Activated naive CD8-positive, alpha-beta T cell treated with anti-CD3 and anti-CD28 coated beads, Interleukin-2, amount 10 ng/mL, durations not matched to agents 7 days and 5 days (primary cell): ENCODE measurements at regions not wholly inside any gene's neighbourhood (a gene's known extent, or its start where the extent isn't known, plus 50 kb on each side); places are given as distances from the start of the nearest gene placed in this dataset.
"Not testable (repeated sequence)": the region's sequence is repeated elsewhere in the genome, so short reads cannot be mapped to it uniquely, and the experiment has no call there.

Experiments used
- ATAC-seq: fragments of 150-1000 bp; cut with Tn5 transposase; one replicate; pipeline ENCODE4 v1.10.0; 2021; ENCODE audit warnings: low read depth, moderate library complexity
- POLR2A ChIA-PET: fragments of 350-600 bp; sonication (Branson Sonifier 250); formaldehyde crosslinking; loops from one replicate; lab custom pipeline; 2021; ENCODE audit warnings: antibody characterized with exemption; lab: Charles Lee
- DNase-seq: peaks from one replicate; pipeline ENCODE4 v3.0.0; 2021
- H3K27ac Mint-ChIP-seq: one replicate; pipeline ENCODE4 v1.8.0; 2022; ENCODE audit warnings: mild to moderate bottlenecking, mixed read lengths
- H3K27me3 Mint-ChIP-seq: one replicate; pipeline ENCODE4 v1.8.0; 2022; ENCODE audit warnings: mild to moderate bottlenecking, moderate library complexity, mixed read lengths
- H3K36me3 Mint-ChIP-seq: one replicate; pipeline ENCODE4 v1.8.0; 2021; ENCODE audit warnings: mild to moderate bottlenecking, mixed read lengths
- H3K4me1 Mint-ChIP-seq: one replicate; pipeline ENCODE4 v1.8.0; 2021; ENCODE audit warnings: mixed read lengths
- H3K4me3 Mint-ChIP-seq: one replicate; pipeline ENCODE4 v1.8.0; 2022; ENCODE audit warnings: mild to moderate bottlenecking, moderate library complexity, mixed read lengths
- H3K9me3 Mint-ChIP-seq: one replicate; pipeline ENCODE4 v1.8.0; 2021; ENCODE audit warnings: mixed read lengths

GRCh38 chr13:30520571-30520970 lies 54.8 kb upstream of the HMGB1 start:
- DNase-seq: no peak
- Mint-ChIP-seq H3K4me1 (peaks cover 6% of the 10 kb centered on the region), H3K27me3 (no peaks in the 10 kb centered on the region), H3K4me3 (no peak overlapping the region), H3K27ac (no peak overlapping the region), H3K36me3 (no peaks in the 10 kb centered on the region), H3K9me3 (peaks cover 2% of the 10 kb centered on the region)
- POLR2A ChIA-PET: no interaction called here
- ATAC-seq: no peak

GRCh38 chr13:30523211-30523610 lies 57.5 kb upstream of the HMGB1 start:
- POLR2A ChIA-PET: no interaction called here

GRCh38 chr13:30523817-30524216 lies 58.1 kb upstream of the HMGB1 start:
- not testable (repeated sequence) for H3K27ac Mint-ChIP-seq

More at GRCh38 chr13:30523211-30523610, 57.5 kb upstream of the HMGB1 start:
- ATAC-seq: no peak
- H3K4me1 Mint-ChIP-seq: peaks cover 8% of the 10 kb centered on the region
- peaks cover 2% of the 10 kb centered on the region for H3K9me3 Mint-ChIP-seq
- H3K36me3 Mint-ChIP-seq: no peaks in the 10 kb centered on the region
- H3K27me3 Mint-ChIP-seq: no peaks in the 10 kb centered on the region
- H3K27ac Mint-ChIP-seq: no peak overlapping the region
- H3K4me3 Mint-ChIP-seq: no peak overlapping the region
- DNase-seq: no peak

GRCh38 chr13:30525212-30525611 lies 59.5 kb upstream of the HMGB1 start:
- H3K4me1 Mint-ChIP-seq, POLR2A ChIA-PET, H3K27ac Mint-ChIP-seq, H3K4me3 Mint-ChIP-seq, H3K27me3 Mint-ChIP-seq, H3K9me3 Mint-ChIP-seq, H3K36me3 Mint-ChIP-seq, DNase-seq: not testable (repeated sequence)
- ATAC-seq: peak; percentile 72

More at GRCh38 chr13:30523817-30524216, 58.1 kb upstream of the HMGB1 start:
- POLR2A ChIA-PET, DNase-seq, H3K4me3 Mint-ChIP-seq, ATAC-seq, H3K36me3 Mint-ChIP-seq, H3K9me3 Mint-ChIP-seq, H3K27me3 Mint-ChIP-seq, H3K4me1 Mint-ChIP-seq: not testable (repeated sequence)

GRCh38 chr13:30526612-30527495 lies 61.1 kb upstream of the HMGB1 start:
- Mint-ChIP-seq H3K4me3 (no peak overlapping the region), H3K27me3 (no peaks in the 10 kb centered on the region), H3K4me1 (peaks cover 8% of the 10 kb centered on the region), H3K27ac (no peak overlapping the region), H3K36me3 (no peaks in the 10 kb centered on the region), H3K9me3 (peaks cover 2% of the 10 kb centered on the region)
- ATAC-seq (no peak), DNase-seq (no peak)
- POLR2A ChIA-PET: no interaction called here

GRCh38 chr13:30529085-30529834 lies 63.5 kb upstream of the HMGB1 start:
- ATAC-seq (no peak), DNase-seq (no peak)
- Mint-ChIP-seq H3K4me3 (no peak overlapping the region), H3K27ac (no peak overlapping the region), H3K4me1 (peaks cover 8% of the 10 kb centered on the region), H3K9me3 (no peaks in the 10 kb centered on the region), H3K36me3 (no peaks in the 10 kb centered on the region), H3K27me3 (no peaks in the 10 kb centered on the region)
- POLR2A ChIA-PET: no interaction called here

GRCh38 chr13:30535046-30535445 lies 69.3 kb upstream of the HMGB1 start:
- no peak overlapping the region for H3K4me3 Mint-ChIP-seq
- peaks cover 6% of the 10 kb centered on the region for H3K27me3 Mint-ChIP-seq
- ATAC-seq: no peak
- POLR2A ChIA-PET: no interaction called here
- H3K4me1 Mint-ChIP-seq: no peaks in the 10 kb centered on the region
- no peaks in the 10 kb centered on the region for H3K9me3 Mint-ChIP-seq
- H3K36me3 Mint-ChIP-seq: no peaks in the 10 kb centered on the region
- DNase-seq: no peak
- H3K27ac Mint-ChIP-seq: no peak overlapping the region

- H3K27ac Mint-ChIP-seq: no peak overlapping the region
- H3K9me3 Mint-ChIP-seq: no peaks in the 10 kb centered on the region
- no peaks in the 10 kb centered on the region for H3K27me3 Mint-ChIP-seq
- H3K4me3 Mint-ChIP-seq: no peak overlapping the region
- DNase-seq (no peak), ATAC-seq (no peak)
- POLR2A ChIA-PET: no interaction called here
- no peaks in the 10 kb centered on the region for H3K36me3 Mint-ChIP-seq
- H3K4me1 Mint-ChIP-seq: no peaks in the 10 kb centered on the region
Measured at GRCh38 chr13:30545320-30545719, 72.4 kb upstream of the USPL1 start.

- POLR2A ChIA-PET, H3K27me3 Mint-ChIP-seq, H3K4me3 Mint-ChIP-seq, DNase-seq, ATAC-seq, H3K4me1 Mint-ChIP-seq, H3K36me3 Mint-ChIP-seq, H3K9me3 Mint-ChIP-seq, H3K27ac Mint-ChIP-seq: not testable (repeated sequence)
Measured at GRCh38 chr13:30548046-30548445, 69.7 kb upstream of the USPL1 start.

GRCh38 chr13:30551189-30551588 lies 66.5 kb upstream of the USPL1 start:
- POLR2A ChIA-PET: no interaction called here
- no peak for DNase-seq

GRCh38 chr13:30552567-30552966 lies 65.2 kb upstream of the USPL1 start:
- no peak for ATAC-seq
- no peaks in the 10 kb centered on the region for H3K4me1 Mint-ChIP-seq
- POLR2A ChIA-PET: interaction anchor here (0.6 kb wide), 1 partner anchor 31 kb away, joined by 4 read pairs; no protein-coding TSS in a partner anchor
- H3K27me3 Mint-ChIP-seq: peaks cover 3% of the 10 kb centered on the region
- no peak overlapping the region for H3K4me3 Mint-ChIP-seq
- no peak for DNase-seq
- no peak overlapping the region for H3K27ac Mint-ChIP-seq
- H3K36me3 Mint-ChIP-seq: no peaks in the 10 kb centered on the region
- H3K9me3 Mint-ChIP-seq: no peaks in the 10 kb centered on the region

More at GRCh38 chr13:30551189-30551588, 66.5 kb upstream of the USPL1 start:
- H3K27me3 Mint-ChIP-seq: peaks cover 3% of the 10 kb centered on the region
- H3K36me3 Mint-ChIP-seq: no peaks in the 10 kb centered on the region
- no peaks in the 10 kb centered on the region for H3K4me1 Mint-ChIP-seq
- no peaks in the 10 kb centered on the region for H3K9me3 Mint-ChIP-seq
- peak; percentile 77 for ATAC-seq
- no peak overlapping the region for H3K27ac Mint-ChIP-seq
- no peak overlapping the region for H3K4me3 Mint-ChIP-seq

- Mint-ChIP-seq H3K4me3 (no peak overlapping the region), H3K9me3 (no peaks in the 10 kb centered on the region), H3K4me1 (no peaks in the 10 kb centered on the region), H3K27me3 (peaks cover 19% of the 10 kb centered on the region), H3K27ac (no peak overlapping the region), H3K36me3 (no peaks in the 10 kb centered on the region)
- ATAC-seq: no peak
- DNase-seq: no peak
- POLR2A ChIA-PET: no interaction called here
Measured at GRCh38 chr13:30559274-30559673, 58.4 kb upstream of the USPL1 start.

GRCh38 chr13:30560212-30560611 lies 57.5 kb upstream of the USPL1 start:
- no peaks in the 10 kb centered on the region for H3K36me3 Mint-ChIP-seq
- no peaks in the 10 kb centered on the region for H3K4me1 Mint-ChIP-seq
- H3K27ac Mint-ChIP-seq: no peak overlapping the region
- H3K27me3 Mint-ChIP-seq: peaks cover 19% of the 10 kb centered on the region
- H3K9me3 Mint-ChIP-seq: no peaks in the 10 kb centered on the region
- POLR2A ChIA-PET: no interaction called here
- no peak overlapping the region for H3K4me3 Mint-ChIP-seq
- DNase-seq (no peak), ATAC-seq (no peak)

- POLR2A ChIA-PET: no interaction called here
- Mint-ChIP-seq H3K27ac (no peak overlapping the region), H3K9me3 (no peaks in the 10 kb centered on the region)
Measured at GRCh38 chr13:30561511-30561910, 56.2 kb upstream of the USPL1 start.

More at GRCh38 chr13:30561511-30561910, 56.2 kb upstream of the USPL1 start:
- DNase-seq (no peak), ATAC-seq (no peak)
- Mint-ChIP-seq H3K4me3 (no peak overlapping the region), H3K27me3 (peaks cover 19% of the 10 kb centered on the region), H3K36me3 (no peaks in the 10 kb centered on the region), H3K4me1 (peaks cover 10% of the 10 kb centered on the region)
